Endothelial cell of umbilical vein (primary cell): ENCODE measurements at regions not wholly inside any gene's neighbourhood (a gene's known extent, or its start where the extent isn't known, plus 50 kb on each side); places are given as distances from the start of the nearest gene placed in this dataset.

ENCODE experiments used
- CTCF ChIP-seq, 2 donors: IDR thresholded peaks; 1 replicate in 1 of 2; 2 replicates in 1 of 2; pipeline ENCODE4 v1.5.1; 2011; ENCODE audit warnings: low read length in 2 of 2, mild to moderate bottlenecking in 2 of 2, moderate library complexity in 2 of 2, control low read depth in 1 of 2, inconsistent platforms in 1 of 2, low read depth in 1 of 2; ENCODE audit not compliant: insufficient read depth in 1 of 2; ENCODE audit errors: extremely low read depth in 1 of 2
- POLR2A ChIP-seq: IDR thresholded peaks from 2 replicates; pipeline ENCODE4 v1.6.1; 2012; ENCODE audit warnings: low read depth, mild to moderate bottlenecking, control low read depth, low read length

GRCh38 chr18:75158465-75159237 lies 50.3 kb downstream of the PTGR3 start:
- TF ChIP-seq CTCF (IDR thresholded peaks at IDR 0.05; ENCODE audit: extremely low read depth in 1 of 2, insufficient read depth in 1 of 2, low read depth in 1 of 2, low read length in 2 of 2) (no peak), POLR2A (no peak)
